ENCODE measurements at regions not wholly inside any gene's neighbourhood (a gene's known extent, or its start where the extent isn't known, plus 50 kb on each side); places are given as distances from the start of the nearest gene placed in this dataset.

GRCh38 chr10:43872644-43873043 lies 224.0 kb upstream of the ZNF32 start:
- TF ChIP-seq, protein P1, sequence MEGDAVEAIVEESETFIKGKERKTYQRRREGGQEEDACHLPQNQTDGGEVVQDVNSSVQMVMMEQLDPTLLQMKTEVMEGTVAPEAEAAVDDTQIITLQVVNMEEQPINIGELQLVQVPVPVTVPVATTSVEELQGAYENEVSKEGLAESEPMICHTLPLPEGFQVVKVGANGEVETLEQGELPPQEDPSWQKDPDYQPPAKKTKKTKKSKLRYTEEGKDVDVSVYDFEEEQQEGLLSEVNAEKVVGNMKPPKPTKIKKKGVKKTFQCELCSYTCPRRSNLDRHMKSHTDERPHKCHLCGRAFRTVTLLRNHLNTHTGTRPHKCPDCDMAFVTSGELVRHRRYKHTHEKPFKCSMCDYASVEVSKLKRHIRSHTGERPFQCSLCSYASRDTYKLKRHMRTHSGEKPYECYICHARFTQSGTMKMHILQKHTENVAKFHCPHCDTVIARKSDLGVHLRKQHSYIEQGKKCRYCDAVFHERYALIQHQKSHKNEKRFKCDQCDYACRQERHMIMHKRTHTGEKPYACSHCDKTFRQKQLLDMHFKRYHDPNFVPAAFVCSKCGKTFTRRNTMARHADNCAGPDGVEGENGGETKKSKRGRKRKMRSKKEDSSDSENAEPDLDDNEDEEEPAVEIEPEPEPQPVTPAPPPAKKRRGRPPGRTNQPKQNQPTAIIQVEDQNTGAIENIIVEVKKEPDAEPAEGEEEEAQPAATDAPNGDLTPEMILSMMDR (IDR thresholded peaks at IDR 0.05): no peak
- no peak for TF ChIP-seq POLR2A (IDR thresholded peaks at IDR 0.05)
